ENCODE measurements at regions not wholly inside any gene's neighbourhood (a gene's known extent, or its start where the extent isn't known, plus 50 kb on each side); places are given as distances from the start of the nearest gene placed in this dataset.

- DNase-seq (ENCODE audit: low spot score): no peak
These were observed 220.1 kb upstream of the RPL34 start for GRCh38 chr4:108400309-108400708.

- no peak for DNase-seq (ENCODE audit: low spot score)
These were observed 220.6 kb upstream of the RPL34 start for GRCh38 chr4:108399610-108400265.

GRCh38 chr4:108398836-108399235, 221.5 kb upstream of the RPL34 start:
- no peak for DNase-seq (ENCODE audit: low spot score)

GRCh38 chr4:108398316-108398715, 222.1 kb upstream of the RPL34 start:
- DNase-seq (ENCODE audit: low spot score): no peak

GRCh38 chr4:108397850-108398249, 222.5 kb upstream of the RPL34 start:
- DNase-seq (ENCODE audit: low spot score): no peak

- DNase-seq (ENCODE audit: low spot score): no peak
These were observed 223.4 kb upstream of the RPL34 start for GRCh38 chr4:108396900-108397497.

- DNase-seq (ENCODE audit: low spot score): no peak
These were observed 224.6 kb upstream of the RPL34 start for GRCh38 chr4:108395786-108396185.

GRCh38 chr4:108393890-108394472, 225.2 kb upstream of the LEF1 start:
- no peak for DNase-seq (ENCODE audit: low spot score)

- DNase-seq (ENCODE audit: low spot score): no peak
These were observed 223.1 kb upstream of the LEF1 start for GRCh38 chr4:108391701-108392455.

- DNase-seq (ENCODE audit: low spot score): no peak
These were observed 216.3 kb upstream of the LEF1 start for GRCh38 chr4:108385076-108385475.

GRCh38 chr4:108384544-108384943, 215.8 kb upstream of the LEF1 start:
- no peak for DNase-seq (ENCODE audit: low spot score)

- DNase-seq (ENCODE audit: low spot score): no peak
These were observed 214.4 kb upstream of the LEF1 start for GRCh38 chr4:108383157-108383556.

- DNase-seq (ENCODE audit: low spot score): no peak
These were observed 214.0 kb upstream of the LEF1 start for GRCh38 chr4:108382751-108383150.

- no peak for DNase-seq (ENCODE audit: low spot score)
These were observed 209.4 kb upstream of the LEF1 start for GRCh38 chr4:108378164-108378563.

- DNase-seq (ENCODE audit: low spot score): no peak
These were observed 208.3 kb upstream of the LEF1 start for GRCh38 chr4:108377021-108377420.

- no peak for DNase-seq (ENCODE audit: low spot score)
These were observed 206.7 kb upstream of the LEF1 start for GRCh38 chr4:108375434-108375833.

GRCh38 chr4:108372681-108373080, 203.9 kb upstream of the LEF1 start:
- DNase-seq (ENCODE audit: low spot score): no peak

GRCh38 chr4:108371282-108371681, 202.6 kb upstream of the LEF1 start:
- no peak for DNase-seq (ENCODE audit: low spot score)

GRCh38 chr4:108370291-108371141, 201.8 kb upstream of the LEF1 start:
- no peak for DNase-seq (ENCODE audit: low spot score)

- no peak for DNase-seq (ENCODE audit: low spot score)
These were observed 200.4 kb upstream of the LEF1 start for GRCh38 chr4:108369035-108369655.

GRCh38 chr4:108367751-108368150, 199.0 kb upstream of the LEF1 start:
- DNase-seq (ENCODE audit: low spot score): no peak

- DNase-seq (ENCODE audit: low spot score): no peak
These were observed 198.0 kb upstream of the LEF1 start for GRCh38 chr4:108366716-108367115.
